GM21390 (cell line): ENCODE measurements at regions not wholly inside any gene's neighbourhood (a gene's known extent, or its start where the extent isn't known, plus 50 kb on each side); places are given as distances from the start of the nearest gene placed in this dataset.

Experiments used
- ATAC-seq: cut with Tn5 transposase; IDR thresholded peaks from one replicate; pipeline ENCODE4 v1.9.1; 2021; ENCODE audit not compliant: unreplicated experiment

DNA sequence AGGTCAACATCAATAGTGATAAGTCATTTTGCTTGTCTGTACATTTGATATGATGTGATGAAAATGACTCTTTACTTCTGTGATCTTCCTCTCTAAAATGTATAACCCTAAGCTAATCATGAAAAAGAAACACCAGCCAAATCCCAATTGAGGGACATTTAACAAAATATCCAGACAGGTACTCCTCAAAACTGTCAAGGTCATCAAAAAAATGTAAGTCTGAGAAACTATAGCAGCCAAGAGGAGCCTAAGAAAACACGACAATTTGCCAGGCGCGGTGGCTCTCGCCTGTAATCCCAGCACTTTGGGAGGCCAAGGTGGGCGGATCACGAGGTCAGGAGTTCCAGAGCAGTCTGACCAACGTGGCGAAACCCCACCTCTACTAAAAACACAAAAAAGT, 708.5 kb upstream of the ID4 start:
- ATAC-seq, result no peak

- ATAC-seq, result no peak
Measured at GRCh38 chr6:19135706-19136105, 701.5 kb upstream of the ID4 start.

GRCh38 chr6:19137505-19137904, 699.7 kb upstream of the ID4 start:
- no peak for ATAC-seq

DNA sequence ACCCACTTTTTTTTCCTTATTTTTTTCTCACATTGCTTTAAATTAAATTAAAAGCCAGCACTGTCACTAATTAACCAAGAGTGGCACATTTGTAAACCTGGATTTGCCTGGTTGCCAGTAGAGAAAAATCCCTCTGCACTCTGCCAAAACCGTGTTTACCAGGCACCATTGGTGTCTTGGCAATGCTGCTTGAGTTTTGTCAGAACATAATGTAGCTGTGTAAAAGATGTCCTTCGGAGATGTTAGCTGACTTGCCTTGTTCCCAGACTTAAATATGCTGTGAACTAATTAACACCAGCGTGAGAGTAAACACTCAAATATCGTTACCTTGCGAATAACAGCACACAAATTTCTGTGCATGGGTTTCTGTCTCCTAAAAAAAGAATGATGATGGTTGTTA, 694.9 kb upstream of the ID4 start:
- no peak for ATAC-seq

DNA sequence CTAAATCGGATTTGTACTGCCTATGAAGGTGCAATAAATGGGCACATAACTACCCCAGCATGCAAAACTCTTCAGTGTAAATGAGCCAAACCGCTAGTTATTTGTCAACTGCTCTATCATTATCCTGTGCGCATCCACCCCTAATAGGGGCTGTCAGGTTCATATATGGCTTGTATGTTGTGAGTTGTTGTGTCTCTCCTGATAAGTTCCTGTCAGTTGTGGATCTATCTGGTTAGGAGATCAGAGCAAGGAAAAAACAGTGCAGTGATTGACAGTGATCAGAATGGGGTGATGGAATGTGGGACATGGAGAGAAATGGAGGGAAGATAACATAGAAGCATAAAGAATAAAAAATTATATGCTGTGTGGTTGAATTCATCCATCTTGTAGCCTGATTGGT, 686.9 kb upstream of the ID4 start:
- ATAC-seq, result no peak

- ATAC-seq, result no peak
Measured at GRCh38 chr6:19153270-19153980, 683.7 kb upstream of the ID4 start.

DNA sequence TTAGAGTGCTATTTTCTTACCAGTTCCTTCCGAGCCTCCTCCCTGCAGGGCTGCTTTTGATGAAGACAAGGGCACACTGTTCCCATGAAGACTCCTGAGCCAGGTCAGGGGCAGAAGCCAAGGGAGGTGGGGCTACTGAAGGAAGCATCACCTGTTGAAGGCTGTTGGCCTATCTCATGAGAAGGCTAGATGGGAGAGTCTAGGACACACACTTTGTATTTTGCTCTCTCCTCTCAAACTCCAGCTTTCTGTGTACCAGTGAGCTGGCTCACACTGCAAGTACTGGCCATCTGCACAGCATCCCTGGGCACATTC, 683.2 kb upstream of the ID4 start:
- ATAC-seq, result no peak

DNA sequence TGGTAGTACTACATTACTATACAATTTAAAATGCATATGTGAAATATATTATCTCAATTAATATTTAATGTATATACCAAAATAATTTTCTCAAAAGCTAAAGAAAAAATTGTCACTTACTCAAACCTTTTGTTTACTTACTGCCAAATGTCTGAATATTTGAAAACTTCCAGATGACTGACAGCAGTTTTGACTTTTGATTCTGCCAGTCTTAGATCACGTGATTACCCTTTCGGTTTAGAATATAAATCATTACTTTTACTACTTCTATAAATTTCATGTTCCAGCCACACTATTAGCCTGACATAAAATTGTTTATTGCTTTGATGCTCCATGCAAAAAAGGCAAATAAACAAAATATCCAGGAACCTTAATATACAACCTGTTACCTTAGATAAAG, 680.7 kb upstream of the ID4 start:
- ATAC-seq, result no peak

DNA sequence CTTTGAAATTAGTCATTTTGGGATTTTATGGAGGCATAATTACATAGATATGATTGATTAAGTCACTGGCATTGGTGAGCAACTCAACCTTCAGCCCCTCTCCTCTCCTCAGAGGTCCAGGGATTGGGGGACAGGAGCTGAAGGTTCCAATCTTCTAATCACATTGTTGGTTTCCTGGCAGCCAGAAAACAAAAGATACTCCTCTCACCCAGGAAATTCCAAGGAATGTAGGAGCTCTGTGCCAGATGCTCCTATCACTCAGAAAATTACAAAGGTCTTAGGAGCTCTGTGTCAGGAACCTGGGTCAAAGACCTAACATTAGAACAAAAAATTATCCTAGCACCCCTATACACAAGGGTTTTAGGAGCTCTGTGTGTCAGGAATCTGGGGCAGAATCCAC, 679.7 kb upstream of the ID4 start:
- ATAC-seq, result no peak

DNA sequence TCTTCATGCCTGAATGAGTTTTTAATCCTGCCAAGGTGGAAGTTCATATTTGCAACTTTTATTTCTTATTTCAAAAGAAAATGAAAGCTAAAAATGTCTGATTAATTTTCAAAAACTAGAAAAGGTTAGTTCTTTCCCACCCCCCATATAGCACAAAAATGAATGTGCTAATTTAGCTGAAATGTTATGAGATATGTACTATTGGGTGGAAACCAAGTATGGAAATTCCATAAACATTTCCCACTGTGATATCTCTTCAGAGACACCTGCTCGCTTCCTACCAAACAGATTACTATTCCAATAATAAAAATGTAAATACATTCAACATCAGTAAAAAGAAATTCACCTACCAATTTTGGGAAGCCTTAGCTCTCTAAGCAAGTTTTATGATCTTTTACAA, 678.6 kb upstream of the ID4 start:
- ATAC-seq, result no peak

GRCh38 chr6:19159089-19159488, 678.1 kb upstream of the ID4 start:
- no peak for ATAC-seq

GRCh38 chr6:19159561-19159960, 677.6 kb upstream of the ID4 start:
- no peak for ATAC-seq

DNA sequence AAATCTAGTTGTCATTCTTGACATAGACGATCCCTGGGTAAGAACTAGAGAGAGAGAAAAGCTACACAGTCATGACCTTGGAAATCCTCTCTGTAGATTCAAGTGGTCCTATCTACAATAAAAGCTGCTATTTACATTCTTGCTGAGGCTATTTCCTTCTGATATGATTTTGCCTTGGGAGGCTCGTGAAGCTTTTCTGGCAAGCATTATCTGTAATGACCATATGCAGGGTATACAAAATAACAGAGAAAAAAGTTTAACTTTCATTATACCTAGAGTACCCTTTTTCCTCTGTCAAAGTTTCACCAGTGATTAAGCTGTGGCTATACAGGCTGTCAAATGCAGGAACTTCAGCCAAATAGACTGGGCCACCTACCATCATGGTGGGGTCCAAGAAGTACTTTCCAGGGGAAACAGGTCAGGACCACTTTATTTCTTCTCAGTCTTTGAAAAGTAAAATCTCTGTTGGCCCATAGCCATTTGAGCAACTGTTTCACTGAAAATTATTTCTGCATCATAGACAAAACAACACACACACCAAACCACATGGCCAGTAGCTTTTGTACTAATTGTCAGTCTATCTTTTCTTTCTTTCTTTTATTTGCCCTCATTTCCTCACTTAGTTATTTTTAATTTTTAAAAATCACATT, 677.0 kb upstream of the ID4 start:
- no peak for ATAC-seq

DNA sequence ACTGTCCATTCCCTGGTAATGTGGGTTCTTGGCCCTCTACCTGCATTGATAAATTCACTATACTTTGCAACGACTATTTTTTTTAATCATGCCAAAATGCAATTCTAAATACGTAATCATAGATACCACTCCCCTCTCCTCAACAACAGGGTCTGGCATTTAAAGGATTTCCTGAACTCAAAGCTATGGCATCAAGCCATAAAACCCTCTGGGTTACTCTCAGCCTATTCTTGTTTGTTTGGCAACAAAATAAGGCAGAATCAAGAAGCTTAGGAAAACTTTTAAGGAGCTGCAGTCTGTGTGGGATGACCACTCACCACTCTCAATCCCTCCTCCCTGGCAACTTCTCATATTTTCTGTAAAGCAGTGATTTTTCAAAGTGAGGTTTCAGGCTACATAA, 669.9 kb upstream of the ID4 start:
- no peak for ATAC-seq

- no peak for ATAC-seq
Measured at GRCh38 chr6:19169366-19169765, 667.8 kb upstream of the ID4 start.

DNA sequence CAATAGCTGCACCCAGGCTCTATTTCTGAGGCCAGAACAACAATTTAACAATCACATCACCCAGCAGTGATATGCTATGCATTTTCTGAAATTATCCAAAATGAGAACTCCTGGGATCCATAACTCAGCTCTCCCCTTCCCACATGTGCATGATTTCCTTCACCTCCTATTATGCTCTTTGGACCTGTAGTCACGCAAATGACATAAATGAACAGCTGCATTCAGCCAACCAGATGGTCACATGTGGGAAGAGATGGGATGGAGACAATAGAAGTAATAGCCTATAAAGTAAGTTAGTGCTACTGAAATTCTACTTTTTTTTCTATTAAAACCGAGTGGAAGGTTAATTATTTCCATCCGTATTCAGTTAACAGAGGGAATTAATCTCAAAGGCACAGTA, 662.1 kb upstream of the ID4 start:
- no peak for ATAC-seq

GRCh38 chr6:19180348-19181072, 656.7 kb upstream of the ID4 start:
- ATAC-seq, result no peak

- ATAC-seq, result no peak
Measured at GRCh38 chr6:19181211-19181610, 656.0 kb upstream of the ID4 start.

- ATAC-seq, result no peak
Measured at GRCh38 chr6:19193624-19194023, 643.5 kb upstream of the ID4 start.

DNA sequence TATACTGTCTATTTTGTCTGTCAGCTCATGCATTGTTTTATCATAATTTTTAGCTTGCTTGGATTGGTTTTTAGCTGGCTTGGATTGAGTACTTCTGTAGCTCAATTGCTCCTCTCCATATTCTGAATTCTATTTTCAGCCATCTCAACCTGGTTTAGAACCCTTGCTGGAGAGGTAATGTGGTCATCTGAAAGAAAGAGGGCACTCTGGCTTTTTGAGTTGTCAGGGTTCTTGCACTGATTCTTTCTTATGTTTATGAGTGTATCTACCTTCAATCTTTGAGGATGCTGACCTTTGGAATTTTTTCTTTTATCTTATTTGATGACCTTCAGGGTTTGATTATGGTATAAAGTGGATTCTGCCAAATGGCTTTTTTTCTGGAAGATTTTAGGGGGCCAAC, 632.7 kb upstream of the ID4 start:
- ATAC-seq, result no peak

- ATAC-seq, result no peak
Measured at GRCh38 chr6:19205076-19205475, 632.1 kb upstream of the ID4 start.

DNA sequence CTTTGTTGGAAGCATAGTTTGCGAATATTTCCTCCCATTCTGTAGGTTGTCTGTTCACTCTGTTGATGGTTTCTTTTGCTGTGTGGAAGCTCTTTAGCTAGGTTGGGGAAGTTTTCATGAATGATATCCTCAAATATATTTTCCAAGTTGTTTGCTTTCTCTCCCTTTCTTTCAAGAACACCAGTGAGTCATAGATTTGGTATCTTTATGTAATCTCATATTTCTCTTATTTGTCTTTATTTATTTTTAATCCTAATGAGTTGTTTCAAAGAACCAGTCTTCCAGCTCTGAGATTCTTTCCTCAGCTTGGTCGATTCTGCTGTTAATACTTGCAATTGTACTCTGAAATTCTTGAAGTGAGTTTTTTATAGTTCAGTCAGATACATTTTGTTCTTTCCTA, 628.0 kb upstream of the ID4 start:
- no peak for ATAC-seq
